GM12874 (cell line): ENCODE measurements at regions not wholly inside any gene's neighbourhood (a gene's known extent, or its start where the extent isn't known, plus 50 kb on each side); places are given as distances from the start of the nearest gene placed in this dataset.

Source experiments
- CTCF ChIP-seq: IDR thresholded peaks from 2 replicates; pipeline ENCODE4 v1.5.1; 2011; ENCODE audit warnings: low read depth, mild to moderate bottlenecking, control low read depth, low read length, moderate library complexity; ENCODE audit not compliant: insufficient read depth

GRCh38 chr2:226122041-226122440, 677.6 kb downstream of the IRS1 start:
- TF ChIP-seq CTCF = no peak

- no peak for TF ChIP-seq CTCF
These were observed 678.4 kb downstream of the IRS1 start for GRCh38 chr2:226121046-226121738.

- no peak for TF ChIP-seq CTCF
These were observed 680.9 kb downstream of the IRS1 start for GRCh38 chr2:226118471-226119429.

GRCh38 chr2:226117510-226118065, 682.0 kb downstream of the IRS1 start:
- no peak for TF ChIP-seq CTCF

GRCh38 chr2:226116346-226116745, 683.3 kb downstream of the IRS1 start:
- TF ChIP-seq CTCF = no peak

- TF ChIP-seq CTCF = no peak
These were observed 683.8 kb downstream of the IRS1 start for GRCh38 chr2:226115832-226116200.

GRCh38 chr2:226115102-226115831, 684.4 kb downstream of the IRS1 start:
- no peak for TF ChIP-seq CTCF
